ENCODE measurements at regions not wholly inside any gene's neighbourhood (a gene's known extent, or its start where the extent isn't known, plus 50 kb on each side); places are given as distances from the start of the nearest gene placed in this dataset.

DNA sequence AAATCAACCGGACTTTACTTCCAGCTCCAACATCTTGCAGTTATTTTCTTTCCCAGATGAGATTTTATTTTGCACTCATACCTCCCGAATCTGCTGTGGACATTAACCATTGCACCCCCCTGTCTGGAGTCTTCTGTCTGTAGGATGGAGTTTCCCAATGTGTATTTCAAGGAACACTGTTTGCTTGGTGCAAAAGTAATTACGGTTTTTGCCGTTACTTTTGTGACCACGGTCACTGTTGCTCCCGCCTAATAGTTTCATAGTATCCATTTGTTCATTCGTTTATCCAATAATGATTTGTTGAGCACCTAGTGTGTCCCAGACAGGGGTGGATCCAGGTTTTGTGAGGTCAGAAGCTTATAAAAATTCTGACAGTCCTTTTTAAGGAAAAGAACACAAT, 90.3 kb upstream of the BCL11A start:
- TF ChIP-seq GATA2 (IDR thresholded peaks at IDR 0.05; ENCODE audit: low read depth, low read length), result no peak
- no peak for TF ChIP-seq GATA3 (IDR thresholded peaks at IDR 0.05; ENCODE audit: low read depth, low read length)
